Breast epithelium (tissue), 3 donors: ENCODE measurements at regions not wholly inside any gene's neighbourhood (a gene's known extent, or its start where the extent isn't known, plus 50 kb on each side); places are given as distances from the start of the nearest gene placed in this dataset.

Experiments
- POLR2AphosphoS5 ChIP-seq, 3 donors: sonication (generic); formaldehyde crosslinking; IDR thresholded peaks; one replicate each; pipeline ENCODE4 v1.6.1; 2017; ENCODE audit warnings: antibody characterized with exemption in 3 of 3
- TF ChIP-seq, protein P1 (sequence below), 3 donors: fragments of 450-650 bp; IDR thresholded peaks; one replicate each; pipeline ENCODE4 v1.5.1; 2016 to 2017; ENCODE audit warnings: antibody characterized with exemption in 3 of 3, mild to moderate bottlenecking in 3 of 3, moderate library complexity in 3 of 3

DNA sequence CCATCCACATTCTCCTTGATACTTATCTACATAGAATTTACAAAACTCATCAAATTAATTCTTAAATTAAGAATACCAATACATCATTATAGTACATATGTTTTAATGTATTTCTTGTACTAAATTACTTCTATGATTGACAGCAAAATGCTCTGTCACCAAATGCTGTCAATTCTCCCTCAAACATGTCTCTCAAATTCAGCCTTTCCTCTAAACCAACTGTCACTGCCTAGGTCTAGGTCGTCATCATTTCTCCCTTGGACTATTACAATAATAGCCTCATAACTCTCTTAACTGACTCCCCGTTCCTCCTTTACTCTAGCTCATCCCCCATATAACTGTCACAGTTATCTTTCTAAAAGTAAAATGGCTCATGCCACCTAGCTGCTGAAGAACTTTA is 279.7 kb upstream of the FSTL5 start:
- TF ChIP-seq, protein P1, sequence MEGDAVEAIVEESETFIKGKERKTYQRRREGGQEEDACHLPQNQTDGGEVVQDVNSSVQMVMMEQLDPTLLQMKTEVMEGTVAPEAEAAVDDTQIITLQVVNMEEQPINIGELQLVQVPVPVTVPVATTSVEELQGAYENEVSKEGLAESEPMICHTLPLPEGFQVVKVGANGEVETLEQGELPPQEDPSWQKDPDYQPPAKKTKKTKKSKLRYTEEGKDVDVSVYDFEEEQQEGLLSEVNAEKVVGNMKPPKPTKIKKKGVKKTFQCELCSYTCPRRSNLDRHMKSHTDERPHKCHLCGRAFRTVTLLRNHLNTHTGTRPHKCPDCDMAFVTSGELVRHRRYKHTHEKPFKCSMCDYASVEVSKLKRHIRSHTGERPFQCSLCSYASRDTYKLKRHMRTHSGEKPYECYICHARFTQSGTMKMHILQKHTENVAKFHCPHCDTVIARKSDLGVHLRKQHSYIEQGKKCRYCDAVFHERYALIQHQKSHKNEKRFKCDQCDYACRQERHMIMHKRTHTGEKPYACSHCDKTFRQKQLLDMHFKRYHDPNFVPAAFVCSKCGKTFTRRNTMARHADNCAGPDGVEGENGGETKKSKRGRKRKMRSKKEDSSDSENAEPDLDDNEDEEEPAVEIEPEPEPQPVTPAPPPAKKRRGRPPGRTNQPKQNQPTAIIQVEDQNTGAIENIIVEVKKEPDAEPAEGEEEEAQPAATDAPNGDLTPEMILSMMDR (IDR thresholded peaks at IDR 0.05) = no peak
- TF ChIP-seq POLR2AphosphoS5 (IDR thresholded peaks at IDR 0.05) = no peak
